ENCODE measurements at regions not wholly inside any gene's neighbourhood (a gene's known extent, or its start where the extent isn't known, plus 50 kb on each side); places are given as distances from the start of the nearest gene placed in this dataset.
"Not testable (repeated sequence)": the region's sequence is repeated elsewhere in the genome, so short reads cannot be mapped to it uniquely, and the experiment has no call there.

GRCh38 chr11:91067666-91068065 is 844.8 kb upstream of the CHORDC1 start:
- DNase-seq (ENCODE audit: low read depth, low spot score): no peak

GRCh38 chr11:91066456-91067047 is 843.7 kb upstream of the CHORDC1 start:
- no peak for DNase-seq (ENCODE audit: low read depth, low spot score)

GRCh38 chr11:91063399-91063798 is 840.5 kb upstream of the CHORDC1 start:
- DNase-seq (ENCODE audit: low read depth, low spot score): not testable (repeated sequence)

- no peak for DNase-seq (ENCODE audit: low read depth, low spot score)
These were observed 825.0 kb upstream of the CHORDC1 start for GRCh38 chr11:91047882-91048281.

- DNase-seq (ENCODE audit: low read depth, low spot score): no peak
These were observed 823.4 kb upstream of the CHORDC1 start for GRCh38 chr11:91046261-91046660.

GRCh38 chr11:91041626-91042025 is 818.8 kb upstream of the CHORDC1 start:
- DNase-seq (ENCODE audit: low read depth, low spot score): no peak

- DNase-seq (ENCODE audit: low read depth, low spot score): peak; percentile 47
These were observed 800.9 kb upstream of the CHORDC1 start for GRCh38 chr11:91023731-91024130.

GRCh38 chr11:91011503-91011902 is 788.7 kb upstream of the CHORDC1 start:
- no peak for DNase-seq (ENCODE audit: low read depth, low spot score)

- no peak for DNase-seq (ENCODE audit: low read depth, low spot score)
These were observed 782.6 kb upstream of the CHORDC1 start for GRCh38 chr11:91005458-91005857.

GRCh38 chr11:90997241-90997640 is 774.4 kb upstream of the CHORDC1 start:
- no peak for DNase-seq (ENCODE audit: low read depth, low spot score)

GRCh38 chr11:90972159-90972558 is 749.3 kb upstream of the CHORDC1 start:
- not testable (repeated sequence) for DNase-seq (ENCODE audit: low read depth, low spot score)

- DNase-seq (ENCODE audit: low read depth, low spot score): no peak
These were observed 725.1 kb upstream of the CHORDC1 start for GRCh38 chr11:90947930-90948329.

GRCh38 chr11:90930252-90930651 is 707.4 kb upstream of the CHORDC1 start:
- DNase-seq (ENCODE audit: low read depth, low spot score): no peak

- DNase-seq (ENCODE audit: low read depth, low spot score): no peak
These were observed 696.5 kb upstream of the CHORDC1 start for GRCh38 chr11:90919332-90919731.

GRCh38 chr11:90916706-90917105 is 693.9 kb upstream of the CHORDC1 start:
- DNase-seq (ENCODE audit: low read depth, low spot score): no peak

GRCh38 chr11:90913131-90913668 is 690.4 kb upstream of the CHORDC1 start:
- no peak for DNase-seq (ENCODE audit: low read depth, low spot score)

GRCh38 chr11:90912631-90913030 is 689.8 kb upstream of the CHORDC1 start:
- no peak for DNase-seq (ENCODE audit: low read depth, low spot score)

GRCh38 chr11:90911192-90911591 is 688.3 kb upstream of the CHORDC1 start:
- no peak for DNase-seq (ENCODE audit: low read depth, low spot score)

- DNase-seq (ENCODE audit: low read depth, low spot score): no peak
These were observed 685.2 kb upstream of the CHORDC1 start for GRCh38 chr11:90908074-90908473.

- no peak for DNase-seq (ENCODE audit: low read depth, low spot score)
These were observed 673.0 kb upstream of the CHORDC1 start for GRCh38 chr11:90895850-90896249.

- DNase-seq (ENCODE audit: low read depth, low spot score): no peak
These were observed 667.5 kb upstream of the CHORDC1 start for GRCh38 chr11:90890347-90890746.

GRCh38 chr11:90884181-90884580 is 661.3 kb upstream of the CHORDC1 start:
- DNase-seq (ENCODE audit: low read depth, low spot score): no peak

- no peak for DNase-seq (ENCODE audit: low read depth, low spot score)
These were observed 652.1 kb upstream of the CHORDC1 start for GRCh38 chr11:90874986-90875385.

- no peak for DNase-seq (ENCODE audit: low read depth, low spot score)
These were observed 651.4 kb upstream of the CHORDC1 start for GRCh38 chr11:90874281-90874680.

Data from brain pericyte (primary cell).